AG04449 (cell line): ENCODE measurements at regions not wholly inside any gene's neighbourhood (a gene's known extent, or its start where the extent isn't known, plus 50 kb on each side); places are given as distances from the start of the nearest gene placed in this dataset.

Experiments used
- CTCF ChIA-PET: fragments of 350-600 bp; formaldehyde crosslinking; extraction: SDS; loops from one replicate; lab custom pipeline; 2021; ENCODE audit warnings: antibody characterized with exemption; lab: Yijun Ruan, JAX
- POLR2A ChIA-PET: fragments of 400-600, 350-600 bp; formaldehyde crosslinking; extraction: SDS; loops from one replicate; lab custom pipeline; 2020; ENCODE audit warnings: antibody characterized with exemption, inconsistent platforms; lab: Yijun Ruan, JAX
- DNase-seq: peaks from one replicate; pipeline ENCODE4 v3.0.0-alpha.2; 2010; ENCODE audit warnings: low read depth, low spot score
- H3K4me3 ChIP-seq: 2 replicates; pipeline ENCODE4 v1.5.1; 2011; ENCODE audit warnings: low read depth, mild to moderate bottlenecking, control low read depth, low read length
- TF ChIP-seq, protein P1 (sequence below): IDR thresholded peaks from one replicate; pipeline ENCODE4 v1.5.1; 2011; ENCODE audit warnings: mild to moderate bottlenecking, moderate library complexity, low read length, control low read depth, inconsistent platforms; ENCODE audit not compliant: insufficient read depth; ENCODE audit errors: missing control alignments

- H3K4me3 ChIP-seq: no peak overlapping the region
- ChIA-PET POLR2A (no interaction called here), CTCF (interaction anchor here (0.8 kb wide), 1 partner anchor 19 kb away, joined by 3 read pairs; no protein-coding TSS in a partner anchor)
- TF ChIP-seq, protein P1, sequence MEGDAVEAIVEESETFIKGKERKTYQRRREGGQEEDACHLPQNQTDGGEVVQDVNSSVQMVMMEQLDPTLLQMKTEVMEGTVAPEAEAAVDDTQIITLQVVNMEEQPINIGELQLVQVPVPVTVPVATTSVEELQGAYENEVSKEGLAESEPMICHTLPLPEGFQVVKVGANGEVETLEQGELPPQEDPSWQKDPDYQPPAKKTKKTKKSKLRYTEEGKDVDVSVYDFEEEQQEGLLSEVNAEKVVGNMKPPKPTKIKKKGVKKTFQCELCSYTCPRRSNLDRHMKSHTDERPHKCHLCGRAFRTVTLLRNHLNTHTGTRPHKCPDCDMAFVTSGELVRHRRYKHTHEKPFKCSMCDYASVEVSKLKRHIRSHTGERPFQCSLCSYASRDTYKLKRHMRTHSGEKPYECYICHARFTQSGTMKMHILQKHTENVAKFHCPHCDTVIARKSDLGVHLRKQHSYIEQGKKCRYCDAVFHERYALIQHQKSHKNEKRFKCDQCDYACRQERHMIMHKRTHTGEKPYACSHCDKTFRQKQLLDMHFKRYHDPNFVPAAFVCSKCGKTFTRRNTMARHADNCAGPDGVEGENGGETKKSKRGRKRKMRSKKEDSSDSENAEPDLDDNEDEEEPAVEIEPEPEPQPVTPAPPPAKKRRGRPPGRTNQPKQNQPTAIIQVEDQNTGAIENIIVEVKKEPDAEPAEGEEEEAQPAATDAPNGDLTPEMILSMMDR: no peak
- DNase-seq: no peak
Observed at GRCh38 chr18:25599443-25599842, 247.5 kb upstream of the ZNF521 start.

DNA sequence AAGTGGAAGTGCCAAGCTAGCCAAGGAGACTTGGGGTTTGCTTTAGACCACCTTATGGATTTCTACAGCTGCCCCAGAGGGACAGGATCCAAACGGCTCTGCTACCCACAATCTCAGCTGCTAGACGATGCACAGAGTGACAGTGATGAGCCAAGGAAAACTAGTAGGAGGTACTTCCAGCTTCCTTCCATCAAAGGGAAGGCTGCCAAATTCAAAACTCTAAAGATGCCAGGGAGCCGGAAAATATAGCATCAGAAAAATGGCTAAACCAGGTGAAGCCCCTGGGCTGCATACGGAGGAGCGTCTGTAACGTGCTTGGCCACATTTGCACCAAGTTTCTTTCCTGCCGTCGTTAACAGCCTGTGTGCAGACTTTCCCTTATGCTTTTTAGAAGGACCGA, 245.5 kb upstream of the ZNF521 start:
- no peak overlapping the region for H3K4me3 ChIP-seq
- ChIA-PET POLR2A (no interaction called here), CTCF (no interaction called here)
- TF ChIP-seq, protein P1: no peak
- no peak for DNase-seq

DNA sequence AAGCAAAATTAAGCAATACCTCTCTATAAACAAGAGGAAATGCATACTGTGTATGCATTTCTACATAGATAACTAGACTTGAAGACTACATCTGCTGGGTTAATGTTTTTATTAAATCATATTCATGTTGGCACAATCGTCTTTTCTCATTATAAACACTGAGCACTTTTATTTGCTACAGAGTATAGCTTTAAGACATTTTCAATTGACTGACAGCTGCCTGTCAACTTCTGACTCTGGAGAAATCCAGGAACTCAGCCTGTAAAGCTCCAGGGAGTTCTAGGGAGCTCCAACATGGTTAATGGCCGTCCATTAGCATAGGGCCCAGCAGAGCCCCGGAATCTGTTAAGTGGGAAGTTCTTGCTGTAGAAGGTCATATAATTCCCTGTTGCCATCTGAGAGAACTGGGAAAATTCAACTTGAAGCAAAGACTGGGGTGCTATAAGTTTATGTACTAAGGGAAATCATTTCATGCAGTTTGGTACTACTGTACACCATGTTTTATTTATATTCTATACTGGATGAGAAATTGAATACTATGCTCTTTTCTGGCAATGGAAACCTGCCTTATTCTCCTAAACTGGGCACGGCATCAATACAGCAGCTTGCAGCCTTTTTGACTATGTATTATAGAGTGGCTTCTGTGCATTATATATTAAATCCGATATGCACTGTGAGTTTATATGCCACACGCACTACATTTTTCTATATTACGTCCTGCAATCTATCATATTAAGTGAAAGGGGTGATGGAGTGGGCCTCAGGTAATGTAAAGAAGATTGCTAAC, 243.5 kb upstream of the ZNF521 start:
- DNase-seq: no peak
- CTCF ChIA-PET: interaction anchor here (0.9 kb wide), 1 partner anchor 300 kb away, joined by 3 read pairs; no protein-coding TSS in a partner anchor
- TF ChIP-seq, protein P1: no peak
- H3K4me3 ChIP-seq: no peak overlapping the region
- POLR2A ChIA-PET: no interaction called here

- no peak overlapping the region for H3K4me3 ChIP-seq
- ChIA-PET CTCF (interaction anchor here (0.9 kb wide), 1 partner anchor 301 kb away, joined by 3 read pairs; no protein-coding TSS in a partner anchor), POLR2A (no interaction called here)
- DNase-seq: no peak
- TF ChIP-seq, protein P1: no peak
Observed at GRCh38 chr18:25594351-25594750, 242.4 kb upstream of the ZNF521 start.

GRCh38 chr18:25592804-25593360, 240.9 kb upstream of the ZNF521 start:
- DNase-seq: no peak
- TF ChIP-seq, protein P1: no peak
- no peak overlapping the region for H3K4me3 ChIP-seq
- ChIA-PET POLR2A (no interaction called here), CTCF (no interaction called here)

DNA sequence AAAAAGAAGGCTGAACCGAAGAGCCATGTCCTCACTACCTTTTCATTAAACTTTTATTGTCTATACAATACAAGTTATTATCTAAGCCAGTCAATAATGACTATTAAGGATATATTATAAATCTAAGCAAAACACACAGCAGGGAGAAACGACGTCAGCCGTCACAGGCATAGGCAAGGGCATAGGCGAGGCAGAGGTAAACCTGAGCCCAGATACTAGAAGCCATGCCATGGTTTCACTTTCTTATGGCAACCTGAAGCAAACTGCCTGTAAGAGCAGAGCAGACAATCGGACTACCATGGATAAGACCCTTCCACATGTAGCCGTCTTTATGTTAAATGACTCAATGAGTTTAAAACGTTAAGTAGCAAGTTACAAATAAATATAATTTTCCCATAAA, 238.5 kb upstream of the ZNF521 start:
- TF ChIP-seq, protein P1: no peak
- ChIA-PET POLR2A (no interaction called here), CTCF (no interaction called here)
- DNase-seq: no peak
- H3K4me3 ChIP-seq: no peak overlapping the region
